HG03060 (cell line): ENCODE measurements at regions not wholly inside any gene's neighbourhood (a gene's known extent, or its start where the extent isn't known, plus 50 kb on each side); places are given as distances from the start of the nearest gene placed in this dataset.
A peak's percentile ranks its signal among the peaks of the same experiment; 100 is the strongest.

Source experiments
- ATAC-seq: cut with Tn5 transposase; IDR thresholded peaks from one replicate; pipeline ENCODE4 v1.9.1; 2021; ENCODE audit warnings: low read depth, moderate number of reproducible peaks; ENCODE audit not compliant: unreplicated experiment

GRCh38 chr3:144128108-144128892 lies 156.7 kb downstream of the DIPK2A start:
- peak; percentile 96 for ATAC-seq

GRCh38 chr3:144129536-144130214 lies 158.1 kb downstream of the DIPK2A start:
- ATAC-seq: no peak

- no peak for ATAC-seq
These were observed 169.5 kb downstream of the DIPK2A start for GRCh38 chr3:144141074-144141473.

GRCh38 chr3:144141496-144141895 lies 169.9 kb downstream of the DIPK2A start:
- no peak for ATAC-seq

- ATAC-seq: no peak
These were observed 170.7 kb downstream of the DIPK2A start for GRCh38 chr3:144142151-144142840.

- no peak for ATAC-seq
These were observed 176.7 kb downstream of the DIPK2A start for GRCh38 chr3:144148356-144148755.

GRCh38 chr3:144151983-144152382 lies 180.4 kb downstream of the DIPK2A start:
- no peak for ATAC-seq

- ATAC-seq: no peak
These were observed 189.0 kb downstream of the DIPK2A start for GRCh38 chr3:144160627-144161026.

- no peak for ATAC-seq
These were observed 190.4 kb downstream of the DIPK2A start for GRCh38 chr3:144162042-144162441.

GRCh38 chr3:144164352-144164751 lies 192.7 kb downstream of the DIPK2A start:
- no peak for ATAC-seq

GRCh38 chr3:144165482-144165881 lies 193.9 kb downstream of the DIPK2A start:
- ATAC-seq: no peak

GRCh38 chr3:144167634-144168033 lies 196.0 kb downstream of the DIPK2A start:
- no peak for ATAC-seq

GRCh38 chr3:144173491-144173890 lies 201.9 kb downstream of the DIPK2A start:
- ATAC-seq: no peak

- no peak for ATAC-seq
These were observed 204.2 kb downstream of the DIPK2A start for GRCh38 chr3:144175644-144176425.

- no peak for ATAC-seq
These were observed 206.0 kb downstream of the DIPK2A start for GRCh38 chr3:144177649-144178048.

GRCh38 chr3:144178607-144179006 lies 207.0 kb downstream of the DIPK2A start:
- no peak for ATAC-seq

- no peak for ATAC-seq
These were observed 209.4 kb downstream of the DIPK2A start for GRCh38 chr3:144181062-144181461.

GRCh38 chr3:144182501-144182900 lies 210.9 kb downstream of the DIPK2A start:
- no peak for ATAC-seq

- no peak for ATAC-seq
These were observed 213.7 kb downstream of the DIPK2A start for GRCh38 chr3:144185276-144185675.

- no peak for ATAC-seq
These were observed 216.0 kb downstream of the DIPK2A start for GRCh38 chr3:144187531-144188210.
